ENCODE measurements at regions not wholly inside any gene's neighbourhood (a gene's known extent, or its start where the extent isn't known, plus 50 kb on each side); places are given as distances from the start of the nearest gene placed in this dataset.

DNA sequence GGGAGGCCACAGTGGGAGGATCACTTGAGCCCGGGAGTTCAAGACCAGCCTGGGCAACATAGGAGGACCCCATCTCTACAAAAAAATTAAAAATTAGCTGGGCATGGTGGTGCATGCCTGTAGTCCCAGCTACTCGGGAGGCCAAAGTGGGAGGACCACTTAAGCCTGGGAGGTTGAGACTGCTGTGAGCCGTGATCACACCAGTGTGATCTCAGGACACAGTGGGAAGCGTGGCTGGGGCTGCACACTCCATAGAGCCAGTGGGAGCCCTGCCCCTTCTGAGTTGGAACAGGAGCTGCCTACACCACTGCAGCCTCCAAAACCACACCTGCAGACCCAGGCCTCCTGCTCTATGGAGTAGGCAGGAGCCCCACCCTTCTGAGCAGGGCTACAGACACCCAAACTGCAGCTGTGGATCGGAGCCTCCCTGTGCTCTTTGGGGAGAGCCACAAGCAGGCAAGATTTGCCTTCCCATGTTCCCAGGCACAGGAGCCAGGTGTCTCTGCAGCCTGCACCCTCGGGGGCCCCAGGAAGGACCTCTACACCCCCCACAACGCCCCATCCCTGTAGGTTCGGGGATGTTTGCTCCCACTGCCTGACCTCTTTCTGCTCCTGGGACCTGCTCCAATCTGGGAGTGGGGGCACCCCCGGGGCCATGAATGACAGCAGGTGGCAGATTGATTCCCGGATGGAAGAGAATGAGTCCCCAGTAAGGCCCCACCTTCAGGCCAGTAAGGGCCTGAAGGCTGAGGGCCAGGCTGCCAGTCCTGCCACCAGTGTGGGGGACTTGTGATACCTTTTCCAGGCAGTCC, 245.4 kb downstream of the BUD13 start:
- TF ChIP-seq CTCF (IDR thresholded peaks at IDR 0.05) (no peak), EZH2 (IDR thresholded peaks at IDR 0.05) (no peak), EZH2phosphoT487 (IDR thresholded peaks at IDR 0.05) (no peak)
- Mint-ChIP-seq H3K27ac (no peak overlapping the region), H3K4me1 (peaks cover 11% of the 10 kb centered on the region), H3K4me3 (no peak overlapping the region), H3K27me3 (ENCODE audit: insufficient read depth, low read depth) (peaks cover 8% of the 10 kb centered on the region), H3K36me3 (no peaks in the 10 kb centered on the region), H3K9me3 (peaks cover 12% of the 10 kb centered on the region)
- no peak for DNase-seq (ENCODE audit: low spot score)
- Histone ChIP-seq H3K27ac (no peak overlapping the region), H3K27me3 (no peaks in the 10 kb centered on the region), H2AFZ (replicated peaks) (no peak overlapping the region), H3F3A (ENCODE audit: low read depth) (no peaks in the 10 kb centered on the region), H3K4me1 (no peaks in the 10 kb centered on the region), H3K36me3 (no peaks in the 10 kb centered on the region), H3K79me2 (ENCODE audit: low read depth) (no peaks in the 10 kb centered on the region), H3K4me2 (no peak overlapping the region), H3K9ac (no peak overlapping the region), H3K4me3 (no peak overlapping the region), H4K20me1 (ENCODE audit: low read depth) (no peaks in the 10 kb centered on the region), H3K9me3 (ENCODE audit: low read depth) (no peaks in the 10 kb centered on the region)

DNA sequence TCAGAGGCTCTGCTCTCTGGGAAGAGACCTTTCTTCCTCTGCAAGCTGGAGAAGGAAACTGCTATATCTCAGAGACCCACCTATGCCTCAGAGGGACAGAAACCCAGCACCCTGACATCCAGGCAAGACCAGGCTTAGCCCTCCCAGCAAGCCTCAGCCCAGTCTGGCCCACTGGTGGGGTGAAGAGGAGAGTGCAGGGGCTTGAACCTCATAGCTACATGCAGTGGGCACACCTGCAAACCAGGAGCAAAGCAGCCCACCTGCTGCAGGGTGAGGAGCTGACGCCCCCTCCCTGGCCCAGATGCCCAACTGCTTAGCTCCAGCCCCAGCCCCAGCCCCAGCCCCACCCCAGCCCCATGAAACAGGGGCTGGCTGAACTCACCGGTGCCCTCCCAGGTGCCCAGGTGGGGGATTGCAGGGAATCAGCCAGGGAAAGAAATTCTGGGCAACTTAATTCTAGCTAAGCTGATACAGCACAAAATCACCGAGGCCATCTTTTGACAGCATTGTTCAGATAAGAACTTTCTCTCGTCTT, 246.8 kb downstream of the BUD13 start:
- peaks cover 10% of the 10 kb centered on the region for H3K9me3 Mint-ChIP-seq
- no peaks in the 10 kb centered on the region for H3K36me3 Mint-ChIP-seq
- H3K9ac ChIP-seq: no peak overlapping the region
- TF ChIP-seq EZH2 (IDR thresholded peaks at IDR 0.05) (no peak), CTCF (IDR thresholded peaks at IDR 0.05) (no peak)
- H3K4me1 ChIP-seq: no peaks in the 10 kb centered on the region
- no peaks in the 10 kb centered on the region for H3K27me3 ChIP-seq
- DNase-seq (ENCODE audit: low spot score): no peak
- H3K27ac ChIP-seq: no peak overlapping the region
- no peak overlapping the region for H3K4me2 ChIP-seq
- no peak overlapping the region for H3K4me3 Mint-ChIP-seq
- no peak overlapping the region for H3K4me3 ChIP-seq
- H3K9me3 ChIP-seq (ENCODE audit: low read depth): no peaks in the 10 kb centered on the region
- no peak overlapping the region for H2AFZ ChIP-seq (replicated peaks)
- no peaks in the 10 kb centered on the region for H3F3A ChIP-seq (ENCODE audit: low read depth)
- H3K27me3 Mint-ChIP-seq (ENCODE audit: insufficient read depth, low read depth): peaks cover 8% of the 10 kb centered on the region
- no peaks in the 10 kb centered on the region for H4K20me1 ChIP-seq (ENCODE audit: low read depth)
- no peak overlapping the region for H3K27ac Mint-ChIP-seq
- H3K79me2 ChIP-seq (ENCODE audit: low read depth): no peaks in the 10 kb centered on the region
- H3K4me1 Mint-ChIP-seq: peaks cover 4% of the 10 kb centered on the region
- H3K36me3 ChIP-seq: no peaks in the 10 kb centered on the region

DNA sequence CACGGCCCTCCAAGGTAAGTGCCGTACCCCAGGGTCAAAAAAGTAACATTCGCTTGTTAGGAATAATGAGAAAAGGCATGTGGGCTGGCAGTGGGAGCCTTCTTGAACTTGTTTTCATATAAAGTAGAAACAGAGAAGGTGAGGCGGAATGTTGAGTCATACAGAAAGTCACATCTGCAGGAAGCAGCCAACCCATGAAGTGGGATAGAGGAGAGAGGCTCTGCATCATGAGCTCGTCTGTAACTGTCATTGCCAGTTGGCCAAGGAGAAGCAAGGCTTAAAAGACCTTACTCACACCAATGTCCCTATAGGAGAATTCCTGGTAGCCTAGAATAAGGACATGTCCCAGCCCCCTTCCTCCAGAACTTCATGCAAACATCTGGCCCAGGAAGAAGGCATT, 253.3 kb downstream of the BUD13 start:
- Histone ChIP-seq H3K27me3 (no peaks in the 10 kb centered on the region), H2AFZ (replicated peaks) (no peak overlapping the region), H3K9me3 (ENCODE audit: low read depth) (no peaks in the 10 kb centered on the region), H3F3A (ENCODE audit: low read depth) (no peaks in the 10 kb centered on the region), H3K27ac (no peak overlapping the region), H3K4me2 (no peak overlapping the region), H3K4me3 (no peak overlapping the region), H4K20me1 (ENCODE audit: low read depth) (no peaks in the 10 kb centered on the region), H3K79me2 (ENCODE audit: low read depth) (no peaks in the 10 kb centered on the region), H3K36me3 (no peaks in the 10 kb centered on the region), H3K4me1 (no peaks in the 10 kb centered on the region), H3K9ac (no peak overlapping the region)
- Mint-ChIP-seq H3K4me1 (peaks cover 10% of the 10 kb centered on the region), H3K9me3 (peaks cover 4% of the 10 kb centered on the region), H3K4me3 (no peak overlapping the region), H3K36me3 (no peaks in the 10 kb centered on the region), H3K27me3 (ENCODE audit: insufficient read depth, low read depth) (peaks cover 2% of the 10 kb centered on the region), H3K27ac (no peak overlapping the region)
- no peak for TF ChIP-seq EZH2 (IDR thresholded peaks at IDR 0.05)
- TF ChIP-seq CTCF (IDR thresholded peaks at IDR 0.05): no peak
- TF ChIP-seq EZH2phosphoT487 (IDR thresholded peaks at IDR 0.05): no peak
- DNase-seq (ENCODE audit: low spot score): no peak
